AG04449 (cell line): ENCODE measurements at regions not wholly inside any gene's neighbourhood (a gene's known extent, or its start where the extent isn't known, plus 50 kb on each side); places are given as distances from the start of the nearest gene placed in this dataset.
"Not testable (repeated sequence)": the region's sequence is repeated elsewhere in the genome, so short reads cannot be mapped to it uniquely, and the experiment has no call there.

Source experiments
- CTCF ChIA-PET: fragments of 350-600 bp; formaldehyde crosslinking; extraction: SDS; loops from one replicate; lab custom pipeline; 2021; ENCODE audit warnings: antibody characterized with exemption; lab: Yijun Ruan, JAX
- POLR2A ChIA-PET: fragments of 400-600, 350-600 bp; formaldehyde crosslinking; extraction: SDS; loops from one replicate; lab custom pipeline; 2020; ENCODE audit warnings: antibody characterized with exemption, inconsistent platforms; lab: Yijun Ruan, JAX
- DNase-seq: peaks from one replicate; pipeline ENCODE4 v3.0.0-alpha.2; 2010; ENCODE audit warnings: low read depth, low spot score
- H3K4me3 ChIP-seq: 2 replicates; pipeline ENCODE4 v1.5.1; 2011; ENCODE audit warnings: low read depth, mild to moderate bottlenecking, control low read depth, low read length
- TF ChIP-seq, protein P1 (sequence below): IDR thresholded peaks from one replicate; pipeline ENCODE4 v1.5.1; 2011; ENCODE audit warnings: mild to moderate bottlenecking, moderate library complexity, low read length, control low read depth, inconsistent platforms; ENCODE audit not compliant: insufficient read depth; ENCODE audit errors: missing control alignments

DNA sequence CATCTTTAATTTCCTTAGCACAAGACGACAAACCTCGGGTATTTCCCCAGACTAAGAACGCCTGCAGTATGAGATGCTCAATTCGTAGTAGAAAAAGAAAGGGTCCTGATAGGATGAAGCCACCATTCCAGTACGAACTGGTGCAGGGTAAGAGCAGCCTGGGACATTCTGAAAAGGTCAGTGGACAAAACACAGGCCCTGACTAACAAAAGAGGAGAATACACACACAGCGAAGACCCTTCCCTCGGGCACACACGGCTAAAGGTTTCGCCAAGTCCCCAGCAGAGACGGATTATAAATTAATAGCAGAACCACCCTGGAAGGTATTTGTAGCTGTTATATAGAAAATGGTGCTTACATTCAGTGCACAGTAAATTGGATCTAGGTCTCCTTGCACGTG lies 137.6 kb downstream of the SKIDA1 start:
- POLR2A ChIA-PET: no interaction called here
- TF ChIP-seq, protein P1, sequence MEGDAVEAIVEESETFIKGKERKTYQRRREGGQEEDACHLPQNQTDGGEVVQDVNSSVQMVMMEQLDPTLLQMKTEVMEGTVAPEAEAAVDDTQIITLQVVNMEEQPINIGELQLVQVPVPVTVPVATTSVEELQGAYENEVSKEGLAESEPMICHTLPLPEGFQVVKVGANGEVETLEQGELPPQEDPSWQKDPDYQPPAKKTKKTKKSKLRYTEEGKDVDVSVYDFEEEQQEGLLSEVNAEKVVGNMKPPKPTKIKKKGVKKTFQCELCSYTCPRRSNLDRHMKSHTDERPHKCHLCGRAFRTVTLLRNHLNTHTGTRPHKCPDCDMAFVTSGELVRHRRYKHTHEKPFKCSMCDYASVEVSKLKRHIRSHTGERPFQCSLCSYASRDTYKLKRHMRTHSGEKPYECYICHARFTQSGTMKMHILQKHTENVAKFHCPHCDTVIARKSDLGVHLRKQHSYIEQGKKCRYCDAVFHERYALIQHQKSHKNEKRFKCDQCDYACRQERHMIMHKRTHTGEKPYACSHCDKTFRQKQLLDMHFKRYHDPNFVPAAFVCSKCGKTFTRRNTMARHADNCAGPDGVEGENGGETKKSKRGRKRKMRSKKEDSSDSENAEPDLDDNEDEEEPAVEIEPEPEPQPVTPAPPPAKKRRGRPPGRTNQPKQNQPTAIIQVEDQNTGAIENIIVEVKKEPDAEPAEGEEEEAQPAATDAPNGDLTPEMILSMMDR: no peak
- CTCF ChIA-PET: no interaction called here
- no peak overlapping the region for H3K4me3 ChIP-seq
- no peak for DNase-seq

GRCh38 chr10:21385996-21386585 lies 139.4 kb downstream of the SKIDA1 start:
- no peak overlapping the region for H3K4me3 ChIP-seq
- no peak for DNase-seq
- ChIA-PET POLR2A (no interaction called here), CTCF (interaction anchor here (1.0 kb wide), 1 partner anchor 26 kb away, joined by 3 read pairs; no protein-coding TSS in a partner anchor)
- TF ChIP-seq, protein P1: no peak

- ChIA-PET CTCF (interaction anchor here (1.0 kb wide), 1 partner anchor 25 kb away, joined by 3 read pairs; no protein-coding TSS in a partner anchor), POLR2A (no interaction called here)
- DNase-seq: no peak
- no peak overlapping the region for H3K4me3 ChIP-seq
- TF ChIP-seq, protein P1: no peak
These were observed 139.9 kb downstream of the SKIDA1 start for GRCh38 chr10:21385536-21385935.

- ChIA-PET CTCF (interaction anchor here (1.0 kb wide), 1 partner anchor 101 kb away, joined by 3 read pairs; no protein-coding TSS in a partner anchor), POLR2A (no interaction called here)
- TF ChIP-seq, protein P1: no peak
These were observed 146.3 kb downstream of the SKIDA1 start for GRCh38 chr10:21379143-21379542.

GRCh38 chr10:21375274-21375673 lies 150.2 kb downstream of the SKIDA1 start:
- POLR2A ChIA-PET, H3K4me3 ChIP-seq, DNase-seq: not testable (repeated sequence)
- CTCF ChIA-PET: interaction anchor here (1.2 kb wide), 1 partner anchor 12 kb away, joined by 3 read pairs; no protein-coding TSS in a partner anchor

More at GRCh38 chr10:21379143-21379542, 146.3 kb downstream of the SKIDA1 start:
- no peak for DNase-seq
- H3K4me3 ChIP-seq: no peak overlapping the region

- CTCF ChIA-PET: interaction anchor here (1.2 to 2.1 kb wide), 2 partner anchors 10 to 122 kb away, joined by 3 to 5 read pairs; no protein-coding TSS in a partner anchor
- POLR2A ChIA-PET: interaction anchor here (0.5 kb wide), 1 partner anchor 25 kb away, joined by 4 read pairs; no protein-coding TSS in a partner anchor
- not testable (repeated sequence) for H3K4me3 ChIP-seq, DNase-seq
These were observed 151.6 kb downstream of the SKIDA1 start for GRCh38 chr10:21373881-21374280.

GRCh38 chr10:21372651-21373410 lies 152.7 kb downstream of the SKIDA1 start:
- TF ChIP-seq, protein P1: no peak
- H3K4me3 ChIP-seq: peak overlapping the region; percentile 36
- CTCF ChIA-PET: interaction anchor here (2.1 kb wide), 1 partner anchor 123 kb away, joined by 5 read pairs; no protein-coding TSS in a partner anchor
- DNase-seq: peak; percentile 72
- POLR2A ChIA-PET: interaction anchor here (0.6 to 0.9 kb wide), 2 partner anchors 17 to 113 kb away, joined by 3 read pairs; no protein-coding TSS in a partner anchor
